ENCODE measurements at regions not wholly inside any gene's neighbourhood (a gene's known extent, or its start where the extent isn't known, plus 50 kb on each side); places are given as distances from the start of the nearest gene placed in this dataset.

GRCh38 chr20:19070681-19071445, 141.6 kb upstream of the SLC24A3 start (continued):
- no peak for TF ChIP-seq ARID4B (CRISPR knock-in tag; IDR thresholded peaks at IDR 0.05; ENCODE audit: borderline replicate concordance)
- no peak for TF ChIP-seq ELF4 (CRISPR knock-in tag; IDR thresholded peaks at IDR 0.05; ENCODE audit: low read depth)
- TF ChIP-seq ZNF396 (CRISPR knock-in tag; IDR thresholded peaks at IDR 0.05; ENCODE audit: borderline replicate concordance), result no peak
- no peak for TF ChIP-seq FOXK1 (CRISPR knock-in tag; IDR thresholded peaks at IDR 0.05)
- TF ChIP-seq FOXJ3 (CRISPR knock-in tag; IDR thresholded peaks at IDR 0.05; ENCODE audit: borderline replicate concordance), result no peak
- no peak for TF ChIP-seq IRF1 (CRISPR knock-in tag; IDR thresholded peaks at IDR 0.05)
- TF ChIP-seq RELA (CRISPR knock-in tag; IDR thresholded peaks at IDR 0.05; ENCODE audit: borderline replicate concordance), result no peak
- TF ChIP-seq ZNF425 (CRISPR knock-in tag; conservative IDR thresholded peaks at IDR 0.05), result no peak

- no peak overlapping the region for H3K27ac Mint-ChIP-seq
- H3K4me3 Mint-ChIP-seq, result no peak overlapping the region
- no peak for DNase-seq (ENCODE audit: low spot score)
- TF ChIP-seq ATF6 (CRISPR knock-in tag; IDR thresholded peaks at IDR 0.05) (no peak), TP53 (CRISPR knock-in tag; IDR thresholded peaks at IDR 0.05) (no peak), GABPB1 (CRISPR knock-in tag; IDR thresholded peaks at IDR 0.05) (no peak), ATF2 (CRISPR knock-in tag; IDR thresholded peaks at IDR 0.05; ENCODE audit: borderline replicate concordance, low read depth) (no peak), FOXP4 (CRISPR knock-in tag; IDR thresholded peaks at IDR 0.05) (no peak), ESRRA (CRISPR knock-in tag; IDR thresholded peaks at IDR 0.05; ENCODE audit: borderline replicate concordance) (no peak), RORB (CRISPR knock-in tag; IDR thresholded peaks at IDR 0.05) (no peak), PRRX2 (CRISPR knock-in tag; IDR thresholded peaks at IDR 0.05) (no peak), KAT7 (CRISPR knock-in tag; IDR thresholded peaks at IDR 0.05; ENCODE audit: borderline replicate concordance) (no peak), MYBL2 (CRISPR knock-in tag; IDR thresholded peaks at IDR 0.05) (no peak)
- H3K4me1 Mint-ChIP-seq, result peaks cover 15% of the 10 kb centered on the region
- peaks cover 22% of the 10 kb centered on the region for H3K36me3 Mint-ChIP-seq
- H3K27me3 Mint-ChIP-seq (ENCODE audit: low read depth), result no peaks in the 10 kb centered on the region; the same call in 1 of the 2 replicates
- ChIA-PET CTCF (interaction anchor here (0.5 to 0.9 kb wide), 3 partner anchors 167 to 488 kb away, joined by 3 to 4 read pairs (median 3); no protein-coding TSS in a partner anchor), POLR2A (no interaction called here)
- H3K9me3 Mint-ChIP-seq, result peaks cover 30% of the 10 kb centered on the region
- no peak for ATAC-seq
These were observed 141.1 kb upstream of the SLC24A3 start for GRCh38 chr20:19071446-19071725.

Data from WTC11 (cell line).